ENCODE measurements at regions not wholly inside any gene's neighbourhood (a gene's known extent, or its start where the extent isn't known, plus 50 kb on each side); places are given as distances from the start of the nearest gene placed in this dataset.
"Not testable (repeated sequence)": the region's sequence is repeated elsewhere in the genome, so short reads cannot be mapped to it uniquely, and the experiment has no call there.

DNA sequence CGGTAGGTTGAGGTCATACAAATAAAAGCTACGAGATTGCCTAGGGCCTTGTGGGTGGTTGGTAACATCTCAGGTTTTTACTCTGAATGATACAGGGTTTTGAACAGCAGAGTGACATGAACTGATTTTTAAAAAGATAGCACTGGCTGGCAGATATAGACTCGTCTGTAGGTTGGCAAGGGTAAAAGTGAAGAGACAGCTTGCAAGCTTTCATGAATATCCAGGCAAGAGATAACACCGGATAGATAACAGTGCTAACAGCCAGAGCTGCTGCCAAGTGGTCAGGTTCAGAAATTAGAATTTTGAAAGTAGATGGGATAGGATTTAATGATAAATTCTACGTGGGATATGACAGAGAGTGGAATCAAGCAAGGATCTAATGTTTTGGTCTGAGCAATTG is 299.7 kb upstream of the AADAT start:
- Mint-ChIP-seq H3K27me3 (ENCODE audit: insufficient read depth) (no peaks in the 10 kb centered on the region), H3K4me3 (no peak overlapping the region), H3K36me3 (ENCODE audit: low read depth) (no peaks in the 10 kb centered on the region), H3K27ac (no peak overlapping the region), H3K9me3 (no peaks in the 10 kb centered on the region), H3K4me1 (ENCODE audit: low read depth) (no peaks in the 10 kb centered on the region)
- DNase-seq (ENCODE audit: low spot score) = no peak
- intact Hi-C loops (cut with micrococcal nuclease) = no loop called here

DNA sequence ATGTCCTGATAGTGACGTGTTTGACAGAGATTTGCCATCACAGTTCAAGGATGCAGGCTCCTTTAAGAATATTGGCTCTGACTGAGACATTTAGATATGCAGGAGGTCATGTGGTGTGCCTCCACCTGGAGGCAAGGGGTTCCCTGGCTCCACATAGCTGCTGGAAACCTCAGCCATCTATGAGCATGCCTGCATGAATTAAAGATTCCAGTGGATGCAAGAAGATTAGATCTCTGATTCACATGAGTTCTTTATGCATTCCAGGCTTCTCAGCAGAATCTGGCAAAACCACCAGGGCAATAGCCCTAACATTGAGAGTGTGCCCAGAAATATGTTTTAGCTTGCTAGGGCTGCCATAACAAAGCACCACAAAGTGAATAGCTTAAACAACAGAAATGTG is 298.5 kb upstream of the AADAT start:
- Mint-ChIP-seq H3K4me1 (ENCODE audit: low read depth) (no peaks in the 10 kb centered on the region), H3K4me3 (no peak overlapping the region), H3K27ac (no peak overlapping the region), H3K27me3 (ENCODE audit: insufficient read depth) (no peaks in the 10 kb centered on the region), H3K9me3 (peaks cover 3% of the 10 kb centered on the region), H3K36me3 (ENCODE audit: low read depth) (no peaks in the 10 kb centered on the region)
- DNase-seq (ENCODE audit: low spot score) = no peak
- intact Hi-C loops (cut with micrococcal nuclease) = no loop called here

DNA sequence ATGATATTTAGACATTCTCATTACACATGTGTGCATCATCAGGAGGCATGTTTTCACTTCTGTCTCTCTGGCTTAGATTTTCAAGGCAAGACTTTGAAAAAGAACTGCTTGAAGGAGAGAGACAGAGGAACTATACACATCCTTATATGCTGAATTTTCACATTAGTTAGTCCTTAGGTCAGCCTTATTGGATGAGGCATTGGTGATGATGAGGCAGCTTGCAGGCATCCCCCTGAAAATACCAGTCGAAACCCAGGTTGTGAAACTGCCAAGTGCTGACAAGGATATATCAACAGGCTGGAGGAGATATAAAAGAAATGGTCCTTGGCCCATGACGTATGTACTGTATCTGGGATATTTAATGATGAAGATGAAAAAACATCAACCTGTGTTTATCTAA is 297.2 kb upstream of the AADAT start:
- H3K4me1 Mint-ChIP-seq (ENCODE audit: low read depth) = no peaks in the 10 kb centered on the region
- H3K27ac Mint-ChIP-seq = no peak overlapping the region
- H3K27me3 Mint-ChIP-seq (ENCODE audit: insufficient read depth) = no peaks in the 10 kb centered on the region
- no peaks in the 10 kb centered on the region for H3K36me3 Mint-ChIP-seq (ENCODE audit: low read depth)
- peaks cover 6% of the 10 kb centered on the region for H3K9me3 Mint-ChIP-seq
- no peak for DNase-seq (ENCODE audit: low spot score)
- H3K4me3 Mint-ChIP-seq = no peak overlapping the region
- intact Hi-C loops (cut with micrococcal nuclease) = no loop called here

DNA sequence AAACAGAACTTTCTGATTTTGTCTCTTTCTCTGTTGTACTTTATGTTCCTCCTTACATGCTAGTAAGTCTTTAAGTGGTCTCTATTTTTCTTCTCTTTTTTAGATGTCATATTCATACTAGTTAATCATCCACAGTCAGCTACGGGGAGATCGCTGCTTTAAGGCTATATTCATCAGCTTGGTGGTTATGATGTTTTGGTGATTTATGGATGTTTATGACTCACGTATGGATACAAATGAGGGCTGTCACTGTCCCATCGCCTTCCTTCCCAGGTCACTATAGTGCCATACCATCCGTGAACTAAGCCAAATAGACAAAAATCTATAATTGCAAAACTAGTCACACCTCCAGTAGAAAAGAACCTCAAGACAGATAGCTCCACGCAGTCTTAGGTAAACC is 296.8 kb upstream of the AADAT start:
- Mint-ChIP-seq H3K27ac (no peak overlapping the region), H3K27me3 (ENCODE audit: insufficient read depth) (no peaks in the 10 kb centered on the region), H3K9me3 (peaks cover 6% of the 10 kb centered on the region), H3K4me1 (ENCODE audit: low read depth) (no peaks in the 10 kb centered on the region), H3K4me3 (no peak overlapping the region), H3K36me3 (ENCODE audit: low read depth) (no peaks in the 10 kb centered on the region)
- DNase-seq (ENCODE audit: low spot score) = no peak
- intact Hi-C loops (cut with micrococcal nuclease) = no loop called here

DNA sequence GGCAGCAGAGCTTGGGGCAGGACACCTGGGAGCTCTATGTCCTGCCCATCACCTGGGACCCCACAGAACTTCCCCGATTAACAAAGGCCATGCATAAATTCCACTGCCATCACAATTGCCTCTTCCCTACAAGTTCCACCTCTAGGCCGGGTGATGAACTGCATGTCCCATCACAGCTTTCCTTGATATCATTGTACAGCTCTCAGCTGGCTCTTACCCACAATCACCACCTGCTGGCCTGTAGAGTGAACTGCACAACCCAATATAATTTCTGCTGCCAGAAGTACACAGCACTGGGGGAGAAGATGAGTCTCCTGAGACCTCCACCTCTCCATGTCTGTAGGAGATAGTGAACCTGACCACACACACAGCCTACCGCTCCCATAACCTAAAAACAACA is 285.0 kb upstream of the AADAT start:
- no peak overlapping the region for H3K4me3 Mint-ChIP-seq
- no peaks in the 10 kb centered on the region for H3K9me3 Mint-ChIP-seq
- no peak for DNase-seq (ENCODE audit: low spot score)
- no peak overlapping the region for H3K27ac Mint-ChIP-seq
- no peaks in the 10 kb centered on the region for H3K27me3 Mint-ChIP-seq (ENCODE audit: insufficient read depth)
- no peaks in the 10 kb centered on the region for H3K36me3 Mint-ChIP-seq (ENCODE audit: low read depth)
- intact Hi-C loops (cut with micrococcal nuclease) = loop anchor here (5.0 kb wide), 1 partner anchor 112 kb away; no protein-coding TSS in a partner anchor
- no peaks in the 10 kb centered on the region for H3K4me1 Mint-ChIP-seq (ENCODE audit: low read depth)

DNA sequence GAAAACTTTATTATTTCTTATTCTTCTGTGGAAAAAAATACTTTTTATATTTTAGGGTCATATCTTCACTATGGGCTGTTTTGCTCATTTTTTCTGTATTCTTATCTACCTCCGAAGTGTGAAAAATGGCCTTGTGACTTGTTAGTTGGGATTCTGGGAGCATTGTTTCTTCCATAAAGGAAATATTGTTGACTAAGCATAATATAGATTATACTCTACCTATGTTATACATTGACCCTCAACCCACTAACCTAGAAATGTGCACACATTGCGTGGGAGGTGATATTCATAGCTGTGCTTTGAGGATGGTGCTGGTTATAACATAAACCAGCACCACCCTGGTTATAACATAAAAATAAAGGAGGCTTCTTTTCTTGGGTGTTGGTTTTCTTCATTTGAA is 259.2 kb upstream of the AADAT start:
- H3K4me1 Mint-ChIP-seq (ENCODE audit: low read depth) = no peaks in the 10 kb centered on the region
- intact Hi-C loops (cut with micrococcal nuclease) = no loop called here
- no peaks in the 10 kb centered on the region for H3K27me3 Mint-ChIP-seq (ENCODE audit: insufficient read depth)
- no peak overlapping the region for H3K27ac Mint-ChIP-seq
- H3K4me3 Mint-ChIP-seq = no peak overlapping the region
- H3K36me3 Mint-ChIP-seq (ENCODE audit: low read depth) = no peaks in the 10 kb centered on the region
- no peak for DNase-seq (ENCODE audit: low spot score)
- H3K9me3 Mint-ChIP-seq = no peaks in the 10 kb centered on the region

DNA sequence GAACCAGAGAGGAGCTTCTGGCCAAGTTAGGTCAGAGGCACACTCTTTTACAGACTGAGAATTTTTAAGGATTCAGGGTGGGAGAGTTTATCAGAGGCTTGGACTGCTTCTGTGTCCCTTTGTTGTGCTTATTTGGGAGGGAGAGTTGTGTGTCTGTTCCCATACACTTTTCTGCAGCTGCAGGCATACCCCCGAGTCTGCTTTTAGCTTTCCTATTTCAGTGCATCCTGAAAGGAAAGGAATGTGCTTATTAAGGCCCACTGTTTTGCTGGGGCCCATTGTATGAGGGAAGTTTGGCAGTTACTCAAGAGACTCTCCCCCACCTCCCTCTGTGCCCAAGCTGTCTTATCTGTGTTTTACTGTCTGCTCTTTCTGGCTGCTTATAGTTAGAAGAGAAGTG is 257.4 kb upstream of the AADAT start:
- H3K4me3 Mint-ChIP-seq; H3K4me1 Mint-ChIP-seq (ENCODE audit: low read depth); H3K9me3 Mint-ChIP-seq; H3K27ac Mint-ChIP-seq; H3K27me3 Mint-ChIP-seq (ENCODE audit: insufficient read depth); H3K36me3 Mint-ChIP-seq (ENCODE audit: low read depth); DNase-seq (ENCODE audit: low spot score); intact Hi-C loops (cut with micrococcal nuclease): not testable (repeated sequence)

DNA sequence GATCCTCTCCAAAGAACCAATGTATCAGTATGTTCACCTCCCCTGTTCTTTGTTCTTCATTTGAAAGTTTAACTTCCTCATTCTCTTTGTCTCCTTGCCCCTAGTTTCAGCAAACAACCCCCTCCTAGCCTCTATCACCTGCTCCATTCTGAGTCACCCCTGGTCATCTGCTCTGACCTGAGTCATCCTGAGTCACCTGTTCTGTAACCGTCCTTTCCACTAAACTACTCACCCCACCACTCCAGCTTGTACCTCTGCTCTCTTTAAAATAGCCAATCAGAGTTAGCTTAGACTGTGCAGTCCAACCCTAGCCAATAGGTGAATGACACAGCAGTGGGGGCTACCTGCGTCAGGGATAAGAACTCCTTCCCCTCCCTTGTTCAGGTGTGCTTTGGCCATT is 249.8 kb upstream of the AADAT start:
- no peaks in the 10 kb centered on the region for H3K4me1 Mint-ChIP-seq (ENCODE audit: low read depth)
- H3K27me3 Mint-ChIP-seq (ENCODE audit: insufficient read depth) = no peaks in the 10 kb centered on the region
- DNase-seq (ENCODE audit: low spot score) = no peak
- H3K9me3 Mint-ChIP-seq = no peaks in the 10 kb centered on the region
- intact Hi-C loops (cut with micrococcal nuclease) = no loop called here
- H3K36me3 Mint-ChIP-seq (ENCODE audit: low read depth) = no peaks in the 10 kb centered on the region
- H3K27ac Mint-ChIP-seq = no peak overlapping the region
- no peak overlapping the region for H3K4me3 Mint-ChIP-seq

DNA sequence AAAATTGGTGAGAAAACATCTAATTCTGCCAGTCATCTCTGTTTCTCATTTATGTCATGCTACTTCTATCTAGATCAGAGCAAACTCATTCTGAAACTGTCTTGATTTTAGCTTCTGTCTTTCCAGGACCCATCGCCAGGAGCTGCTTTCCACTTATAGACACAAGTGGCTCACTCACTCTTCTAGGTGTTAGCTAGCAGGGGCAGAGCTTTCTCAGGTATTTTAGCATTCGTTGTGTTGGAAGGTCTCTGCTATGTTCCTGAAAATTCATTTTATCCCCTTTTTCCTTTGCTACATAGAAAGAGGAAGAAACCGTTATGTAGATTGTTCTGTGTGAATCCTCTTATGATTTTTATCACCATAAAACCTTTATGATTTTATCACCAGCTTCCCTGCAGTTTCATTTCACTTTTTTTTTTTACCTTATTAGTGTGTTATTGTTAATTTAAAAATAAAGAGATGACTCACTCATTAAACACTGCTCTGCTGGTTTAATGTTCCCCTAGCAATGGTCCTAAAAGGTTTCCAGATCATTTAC is 246.6 kb upstream of the AADAT start:
- Mint-ChIP-seq H3K36me3 (ENCODE audit: low read depth) (no peaks in the 10 kb centered on the region), H3K4me1 (ENCODE audit: low read depth) (no peaks in the 10 kb centered on the region), H3K4me3 (no peak overlapping the region), H3K9me3 (no peaks in the 10 kb centered on the region), H3K27me3 (ENCODE audit: insufficient read depth) (no peaks in the 10 kb centered on the region), H3K27ac (no peak overlapping the region)
- intact Hi-C loops (cut with micrococcal nuclease) = no loop called here
- DNase-seq (ENCODE audit: low spot score) = no peak

DNA sequence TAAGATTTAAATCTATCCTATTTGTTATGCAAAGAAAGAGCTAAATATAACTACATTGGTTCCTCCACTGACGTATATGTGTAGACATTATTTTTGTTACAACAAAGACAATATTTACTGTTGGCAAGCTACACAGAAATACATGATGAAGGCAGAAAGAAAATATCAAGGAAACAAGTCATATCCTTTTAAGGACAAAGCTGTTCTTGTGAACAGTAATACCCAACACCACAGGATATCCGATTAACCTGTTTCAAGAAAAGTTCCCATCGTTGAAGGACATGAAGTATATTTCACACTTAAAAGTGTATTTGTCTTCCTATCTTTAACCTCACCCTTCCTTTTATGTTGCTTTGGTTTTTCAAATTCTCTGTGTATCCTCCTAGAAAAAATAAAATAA is 235.8 kb upstream of the AADAT start:
- no peak overlapping the region for H3K27ac Mint-ChIP-seq
- H3K4me1 Mint-ChIP-seq (ENCODE audit: low read depth) = no peaks in the 10 kb centered on the region
- H3K36me3 Mint-ChIP-seq (ENCODE audit: low read depth) = no peaks in the 10 kb centered on the region
- no peak for DNase-seq (ENCODE audit: low spot score)
- intact Hi-C loops (cut with micrococcal nuclease) = no loop called here
- peaks cover 23% of the 10 kb centered on the region for H3K9me3 Mint-ChIP-seq
- no peaks in the 10 kb centered on the region for H3K27me3 Mint-ChIP-seq (ENCODE audit: insufficient read depth)
- no peak overlapping the region for H3K4me3 Mint-ChIP-seq

DNA sequence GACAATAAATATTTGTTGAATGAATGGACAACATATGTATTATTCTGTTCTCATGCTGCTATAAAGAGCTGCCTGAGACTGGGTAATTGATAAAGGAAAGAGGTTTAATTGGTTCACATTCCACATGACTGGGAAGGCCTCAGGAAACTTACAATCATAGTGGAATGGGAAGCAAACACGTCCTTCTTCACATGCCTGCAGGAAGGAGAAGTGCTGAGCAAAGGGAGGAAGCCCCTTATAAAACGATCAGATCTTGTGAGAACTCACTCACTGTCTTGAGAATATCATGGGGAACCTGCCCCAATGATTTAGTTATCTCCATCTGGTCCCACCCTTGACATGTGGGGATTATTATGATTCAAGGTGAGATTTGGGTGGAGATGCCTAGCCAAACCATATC is 233.9 kb upstream of the AADAT start:
- peaks cover 20% of the 10 kb centered on the region for H3K9me3 Mint-ChIP-seq
- intact Hi-C loops (cut with micrococcal nuclease) = no loop called here
- no peak overlapping the region for H3K27ac Mint-ChIP-seq
- no peaks in the 10 kb centered on the region for H3K27me3 Mint-ChIP-seq (ENCODE audit: insufficient read depth)
- no peaks in the 10 kb centered on the region for H3K36me3 Mint-ChIP-seq (ENCODE audit: low read depth)
- H3K4me3 Mint-ChIP-seq = no peak overlapping the region
- no peak for DNase-seq (ENCODE audit: low spot score)
- no peaks in the 10 kb centered on the region for H3K4me1 Mint-ChIP-seq (ENCODE audit: low read depth)

DNA sequence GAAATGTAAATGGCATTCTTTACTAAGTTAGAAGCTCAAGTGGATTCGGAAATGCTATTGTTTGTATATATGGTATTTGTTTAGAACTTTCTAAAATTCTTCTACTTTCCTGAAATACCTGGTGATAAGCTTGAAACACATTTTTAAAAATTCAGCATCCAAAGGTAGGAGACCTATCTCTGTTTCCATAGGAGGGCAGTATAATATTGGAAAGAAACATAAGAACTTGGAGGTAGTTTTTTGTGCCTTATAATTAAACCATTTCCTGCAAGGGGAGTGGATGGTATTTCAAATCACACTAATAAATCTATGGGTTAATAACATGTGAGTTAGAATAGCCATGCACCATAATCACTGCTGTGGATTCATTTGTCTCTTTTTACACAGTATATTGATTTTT is 217.4 kb upstream of the AADAT start:
- no peak for DNase-seq (ENCODE audit: low spot score)
- H3K4me3 Mint-ChIP-seq = no peak overlapping the region
- H3K9me3 Mint-ChIP-seq = no peaks in the 10 kb centered on the region
- intact Hi-C loops (cut with micrococcal nuclease) = no loop called here
- H3K27ac Mint-ChIP-seq = no peak overlapping the region
- H3K4me1 Mint-ChIP-seq (ENCODE audit: low read depth) = no peaks in the 10 kb centered on the region
- no peaks in the 10 kb centered on the region for H3K27me3 Mint-ChIP-seq (ENCODE audit: insufficient read depth)
- no peaks in the 10 kb centered on the region for H3K36me3 Mint-ChIP-seq (ENCODE audit: low read depth)

DNA sequence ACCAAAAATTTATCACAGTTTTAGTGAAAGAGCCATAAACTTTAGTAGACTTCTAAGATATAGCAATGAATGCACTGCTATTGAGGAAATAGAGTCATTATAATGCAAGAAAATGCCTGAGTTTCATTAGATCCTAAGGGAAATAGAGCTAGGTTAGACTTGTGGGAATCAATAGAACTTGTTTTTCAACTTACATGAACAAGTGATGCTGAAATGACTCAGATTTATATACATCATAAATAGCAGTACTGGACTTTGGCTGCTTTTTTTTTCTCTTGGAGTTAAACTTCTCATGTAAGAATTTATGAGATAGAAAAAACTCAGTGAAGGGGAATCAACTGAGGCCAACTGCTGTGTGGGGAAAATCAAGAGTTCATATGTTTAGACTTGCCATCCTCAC is 216.5 kb upstream of the AADAT start:
- Mint-ChIP-seq H3K27me3 (ENCODE audit: insufficient read depth) (no peaks in the 10 kb centered on the region), H3K36me3 (ENCODE audit: low read depth) (no peaks in the 10 kb centered on the region), H3K9me3 (no peaks in the 10 kb centered on the region), H3K4me3 (no peak overlapping the region), H3K27ac (no peak overlapping the region), H3K4me1 (ENCODE audit: low read depth) (no peaks in the 10 kb centered on the region)
- intact Hi-C loops (cut with micrococcal nuclease) = no loop called here
- no peak for DNase-seq (ENCODE audit: low spot score)

DNA sequence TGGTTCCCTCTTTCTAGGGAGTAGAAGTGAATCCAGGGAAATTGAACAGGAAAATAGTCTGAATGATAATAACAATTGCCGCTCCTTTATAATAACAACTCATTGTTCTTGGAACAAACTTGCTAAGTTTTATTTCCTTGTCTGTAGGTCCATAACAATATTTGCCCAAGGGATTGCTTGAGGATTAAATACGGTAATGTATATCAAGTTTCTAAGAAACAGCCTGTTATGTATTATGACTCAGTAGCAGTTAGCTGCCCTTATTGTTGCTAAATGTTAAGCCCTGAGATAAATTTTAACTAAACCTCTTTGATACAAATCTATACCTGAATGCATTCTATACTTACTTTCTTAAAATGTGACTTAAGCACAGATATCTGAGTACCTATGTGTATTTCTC is 215.9 kb upstream of the AADAT start:
- H3K4me1 Mint-ChIP-seq (ENCODE audit: low read depth) = no peaks in the 10 kb centered on the region
- no peaks in the 10 kb centered on the region for H3K9me3 Mint-ChIP-seq
- no peak overlapping the region for H3K4me3 Mint-ChIP-seq
- H3K27me3 Mint-ChIP-seq (ENCODE audit: insufficient read depth) = no peaks in the 10 kb centered on the region
- no peak for DNase-seq (ENCODE audit: low spot score)
- no peaks in the 10 kb centered on the region for H3K36me3 Mint-ChIP-seq (ENCODE audit: low read depth)
- H3K27ac Mint-ChIP-seq = no peak overlapping the region
- intact Hi-C loops (cut with micrococcal nuclease) = no loop called here

Data from activated T-helper 1 cell treated with anti-CD3 and anti-CD28 coated beads, Interleukin-12 subunit alpha, Interleukin-12 subunit beta, Interleukin-2, Interleukin-4 antibody, amounts not matched to agents 30 ng/mL and 10 ng/mL and 1 ng/mL, durations not matched to agents 14 hours and 24 hours and 36 hours (primary cell).